Peyer's patch (tissue), 4 donors: ENCODE measurements at regions not wholly inside any gene's neighbourhood (a gene's known extent, or its start where the extent isn't known, plus 50 kb on each side); places are given as distances from the start of the nearest gene placed in this dataset.

Experiments used
- CTCF ChIP-seq, 6 experiments: fragments of 450-650 bp in 4 of 6; fragments of 200-600 bp in 2 of 6; sonication (generic) in 1 of 6; IDR thresholded peaks; one replicate each; pipeline ENCODE4 v1.5.1; 2017 to 2019; ENCODE audit warnings: antibody characterized with exemption in 6 of 6, mild to moderate bottlenecking in 3 of 6, moderate library complexity in 1 of 6
- POLR2A ChIP-seq, 2 donors: fragments of 450-650 bp; IDR thresholded peaks; one replicate each; pipeline ENCODE4 v1.5.1; 2017; ENCODE audit warnings: antibody characterized with exemption in 2 of 2, mild to moderate bottlenecking in 2 of 2, moderate library complexity in 2 of 2

GRCh38 chr3:102727340-102727739 is 292.5 kb downstream of the ZPLD1 start:
- TF ChIP-seq CTCF (IDR thresholded peaks at IDR 0.05) (no peak), POLR2A (IDR thresholded peaks at IDR 0.05) (no peak)
